Immature natural killer cell (primary cell): ENCODE measurements at regions not wholly inside any gene's neighbourhood (a gene's known extent, or its start where the extent isn't known, plus 50 kb on each side); places are given as distances from the start of the nearest gene placed in this dataset.

Source experiments
- DNase-seq, 3 donors: peaks; one replicate each; pipeline ENCODE4 v3.0.0; 2022; ENCODE audit warnings: mixed read lengths in 1 of 3
- H3K27ac Mint-ChIP-seq, 6 donors: one replicate each; pipeline ENCODE4 v1.8.0; 2020; ENCODE audit warnings: mixed read lengths in 6 of 6, mild to moderate bottlenecking in 5 of 6, inconsistent platforms in 4 of 6, moderate library complexity in 3 of 6
- H3K27me3 Mint-ChIP-seq, 3 donors: one replicate each; pipeline ENCODE4 v1.8.0; 2020 to 2021; ENCODE audit warnings: low read depth in 3 of 3, mild to moderate bottlenecking in 3 of 3, mixed read lengths in 3 of 3, moderate library complexity in 3 of 3, inconsistent platforms in 1 of 3
- H3K36me3 Mint-ChIP-seq, 3 donors: one replicate each; pipeline ENCODE4 v1.8.0; 2020; ENCODE audit warnings: mixed read lengths in 3 of 3, inconsistent platforms in 2 of 3, mild to moderate bottlenecking in 2 of 3
- H3K4me1 Mint-ChIP-seq, 2 donors: one replicate each; pipeline ENCODE4 v1.8.0; 2020; ENCODE audit warnings: inconsistent platforms in 2 of 2, mild to moderate bottlenecking in 2 of 2, mixed read lengths in 2 of 2, moderate library complexity in 1 of 2
- H3K4me3 Mint-ChIP-seq, 5 donors: one replicate each; pipeline ENCODE4 v1.8.0; 2020; ENCODE audit warnings: mild to moderate bottlenecking in 5 of 5, mixed read lengths in 5 of 5, inconsistent platforms in 3 of 5, moderate library complexity in 3 of 5
- H3K9me3 Mint-ChIP-seq, 6 donors: one replicate each; pipeline ENCODE4 v1.8.0; 2020; ENCODE audit warnings: mild to moderate bottlenecking in 6 of 6, mixed read lengths in 6 of 6, inconsistent platforms in 4 of 6, moderate library complexity in 3 of 6

- DNase-seq: no peak
- Mint-ChIP-seq H3K9me3 (peaks cover 0 to 2% (median 0%) of the 10 kb centered on the region in 6 donors), H3K4me3 (no peak overlapping the region), H3K27me3 (peaks cover 0 to 3% (median 0%) of the 10 kb centered on the region in 3 donors), H3K4me1 (peaks cover 4 to 17% of the 10 kb centered on the region in 2 donors), H3K27ac (no peak overlapping the region), H3K36me3 (no peaks in the 10 kb centered on the region)
Measured at GRCh38 chr3:176927280-176927679, 270.0 kb downstream of the TBL1XR1 start.

GRCh38 chr3:176926688-176927087, 270.6 kb downstream of the TBL1XR1 start:
- H3K27ac Mint-ChIP-seq: no peak overlapping the region
- peaks cover 0 to 3% (median 0%) of the 10 kb centered on the region in 3 donors for H3K27me3 Mint-ChIP-seq
- H3K4me3 Mint-ChIP-seq: no peak overlapping the region
- H3K36me3 Mint-ChIP-seq: no peaks in the 10 kb centered on the region
- DNase-seq: no peak
- H3K9me3 Mint-ChIP-seq: peaks cover 0 to 2% (median 0%) of the 10 kb centered on the region in 6 donors
- peaks cover 5 to 17% of the 10 kb centered on the region in 2 donors for H3K4me1 Mint-ChIP-seq

DNA sequence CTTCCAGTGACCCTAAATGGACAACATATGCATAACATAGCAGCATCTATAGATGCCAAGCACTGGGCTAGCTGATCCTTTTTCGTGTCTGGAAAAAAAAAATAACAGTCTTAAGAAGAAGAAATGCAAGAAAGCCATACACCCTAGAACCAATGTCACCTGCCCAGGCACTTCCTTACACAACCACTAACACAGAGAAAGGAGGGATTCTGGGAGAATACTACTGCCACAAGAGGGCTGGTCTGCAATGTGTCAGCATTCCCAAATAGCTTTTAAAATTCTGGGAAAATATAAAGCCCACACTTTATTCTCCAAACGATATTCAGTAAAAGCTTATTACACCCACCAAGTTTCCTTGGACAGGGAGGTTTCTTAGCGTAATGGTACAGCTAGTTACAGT, 271.2 kb downstream of the TBL1XR1 start:
- Mint-ChIP-seq H3K27me3 (peaks cover 0 to 3% (median 0%) of the 10 kb centered on the region in 3 donors), H3K4me1 (peaks cover 5 to 17% of the 10 kb centered on the region in 2 donors), H3K36me3 (no peaks in the 10 kb centered on the region), H3K27ac (no peak overlapping the region), H3K9me3 (peaks cover 0 to 2% (median 0%) of the 10 kb centered on the region in 6 donors), H3K4me3 (no peak overlapping the region)
- no peak for DNase-seq

DNA sequence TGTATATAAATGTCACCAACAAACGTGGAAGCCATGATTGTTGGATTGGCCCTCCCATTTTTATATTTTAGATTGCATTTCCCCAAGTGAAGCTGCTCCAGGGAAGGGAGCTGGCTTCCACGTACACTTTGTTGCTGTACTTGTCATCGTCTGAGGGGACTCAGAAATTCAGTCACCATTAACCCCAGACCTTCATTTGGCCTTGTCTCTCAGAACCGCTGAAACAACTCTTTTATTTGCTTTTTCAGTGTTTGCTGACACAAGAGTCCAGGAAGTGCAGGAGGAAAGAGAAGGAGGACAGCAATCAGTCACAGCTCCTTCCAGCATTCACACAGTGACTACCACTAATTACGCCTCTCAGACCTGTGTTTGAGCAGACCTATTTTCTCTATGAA, 276.5 kb downstream of the TBL1XR1 start:
- H3K4me1 Mint-ChIP-seq: peaks cover 0 to 2% of the 10 kb centered on the region in 2 donors
- DNase-seq: no peak
- no peak overlapping the region for H3K27ac Mint-ChIP-seq
- no peak overlapping the region for H3K4me3 Mint-ChIP-seq
- H3K36me3 Mint-ChIP-seq: no peaks in the 10 kb centered on the region
- H3K27me3 Mint-ChIP-seq: peaks cover 0 to 2% (median 0%) of the 10 kb centered on the region in 3 donors
- H3K9me3 Mint-ChIP-seq: no peaks in the 10 kb centered on the region

DNA sequence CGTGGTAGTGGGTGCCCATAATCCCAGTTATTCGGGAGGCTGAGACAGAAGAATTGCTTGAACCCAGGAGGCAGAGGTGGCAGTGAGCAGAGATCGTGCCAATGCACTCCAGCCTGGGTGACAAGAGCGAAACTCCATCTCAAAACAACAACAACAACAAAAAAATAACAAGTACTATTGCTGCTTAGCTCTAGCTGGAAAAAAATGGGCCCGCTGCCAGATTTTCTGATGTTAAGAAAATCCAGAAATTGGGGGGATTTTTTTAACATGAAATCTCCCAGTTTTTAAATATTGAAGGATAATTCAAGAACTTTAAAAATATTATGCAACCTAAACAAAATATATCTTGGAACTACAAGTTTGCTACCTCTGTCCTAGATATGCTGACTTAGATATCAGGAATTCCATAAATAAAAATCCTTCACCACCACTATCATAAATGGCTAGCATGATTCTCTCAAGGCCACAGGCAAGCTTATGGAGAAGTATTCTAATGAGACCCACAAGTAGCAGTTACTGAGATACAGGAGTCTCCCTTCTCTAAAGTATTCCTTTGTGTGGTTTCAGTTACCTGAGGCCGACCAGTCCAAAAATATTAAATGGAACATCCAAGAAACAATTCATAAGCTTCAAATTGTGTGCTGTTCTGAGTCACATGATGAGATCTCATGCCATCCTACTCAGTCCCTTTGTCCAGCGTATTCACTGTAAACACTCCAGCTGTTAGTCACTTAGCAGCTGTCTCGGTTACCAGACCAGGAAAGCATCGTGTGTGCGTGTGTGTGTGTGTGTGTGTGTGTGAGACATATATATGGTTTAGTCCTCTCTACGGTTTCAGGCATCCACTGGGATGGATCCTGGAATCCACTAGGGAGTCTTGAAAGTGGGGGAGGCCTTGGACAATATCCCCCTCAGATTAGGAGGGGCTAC, 277.2 kb downstream of the TBL1XR1 start:
- no peak for DNase-seq
- no peak overlapping the region for H3K4me3 Mint-ChIP-seq
- H3K27ac Mint-ChIP-seq: no peak overlapping the region
- H3K27me3 Mint-ChIP-seq: peaks cover 0 to 2% (median 0%) of the 10 kb centered on the region in 3 donors
- H3K9me3 Mint-ChIP-seq: no peaks in the 10 kb centered on the region
- peaks cover 0 to 2% of the 10 kb centered on the region in 2 donors for H3K4me1 Mint-ChIP-seq
- H3K36me3 Mint-ChIP-seq: no peaks in the 10 kb centered on the region

- Mint-ChIP-seq H3K4me3 (no peak overlapping the region), H3K4me1 (no peaks in the 10 kb centered on the region), H3K27ac (no peak overlapping the region), H3K36me3 (no peaks in the 10 kb centered on the region), H3K27me3 (peaks cover 0 to 2% (median 0%) of the 10 kb centered on the region in 3 donors), H3K9me3 (no peaks in the 10 kb centered on the region)
- DNase-seq: no peak
Measured at GRCh38 chr3:176916777-176917176, 280.5 kb downstream of the TBL1XR1 start.

DNA sequence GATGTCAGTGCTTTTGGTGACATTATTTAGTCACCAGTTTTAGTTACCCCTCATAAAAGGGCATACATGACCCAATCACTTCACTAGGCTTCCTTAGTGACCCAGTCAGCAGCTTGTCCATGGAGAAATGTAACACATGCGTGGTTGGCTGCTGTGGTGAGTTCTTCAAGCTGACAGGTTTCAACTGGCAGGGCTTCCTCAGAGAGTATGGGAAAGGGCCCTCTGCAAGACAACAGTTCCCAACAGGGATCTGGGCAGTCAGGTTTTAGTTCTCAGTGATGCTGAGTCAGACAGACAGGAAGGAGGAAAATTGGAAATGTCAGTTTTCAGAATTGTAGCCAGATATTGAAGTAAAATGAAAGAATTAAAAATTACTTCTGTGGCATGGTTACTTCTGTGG, 282.5 kb downstream of the TBL1XR1 start:
- Mint-ChIP-seq H3K27me3 (peaks cover 0 to 2% (median 0%) of the 10 kb centered on the region in 3 donors), H3K27ac (no peak overlapping the region), H3K4me1 (no peaks in the 10 kb centered on the region), H3K36me3 (no peaks in the 10 kb centered on the region), H3K9me3 (no peaks in the 10 kb centered on the region), H3K4me3 (no peak overlapping the region)
- no peak for DNase-seq

GRCh38 chr3:176911579-176911978, 285.7 kb downstream of the TBL1XR1 start:
- no peak overlapping the region for H3K27ac Mint-ChIP-seq
- no peak overlapping the region for H3K4me3 Mint-ChIP-seq
- H3K4me1 Mint-ChIP-seq: no peaks in the 10 kb centered on the region
- no peaks in the 10 kb centered on the region for H3K9me3 Mint-ChIP-seq
- no peak for DNase-seq
- H3K36me3 Mint-ChIP-seq: no peaks in the 10 kb centered on the region
- peaks cover 0 to 1% (median 0%) of the 10 kb centered on the region in 3 donors for H3K27me3 Mint-ChIP-seq

DNA sequence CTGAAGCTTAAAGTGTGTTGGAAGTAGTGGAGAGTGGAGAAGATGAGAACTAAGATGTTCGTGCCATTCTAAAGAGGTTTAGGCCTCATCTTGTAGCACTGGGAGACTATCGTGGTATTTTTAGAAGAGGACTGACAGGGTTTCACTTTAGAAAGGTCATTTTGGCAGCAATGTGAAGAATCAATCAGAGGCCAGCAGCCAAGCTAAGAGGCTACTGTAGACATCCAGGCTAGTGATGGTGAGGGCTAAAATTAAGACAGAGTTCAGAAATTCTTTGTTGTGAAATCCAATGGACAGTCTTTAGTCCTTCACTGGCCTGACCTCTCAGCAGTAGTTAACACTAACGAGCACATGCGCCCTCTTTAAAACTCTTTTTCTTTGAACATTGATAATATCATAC, 288.2 kb downstream of the TBL1XR1 start:
- Mint-ChIP-seq H3K4me1 (no peaks in the 10 kb centered on the region), H3K4me3 (no peak overlapping the region), H3K27me3 (peaks cover 0 to 1% (median 0%) of the 10 kb centered on the region in 3 donors), H3K36me3 (no peaks in the 10 kb centered on the region), H3K27ac (no peak overlapping the region), H3K9me3 (no peaks in the 10 kb centered on the region)
- DNase-seq: no peak

DNA sequence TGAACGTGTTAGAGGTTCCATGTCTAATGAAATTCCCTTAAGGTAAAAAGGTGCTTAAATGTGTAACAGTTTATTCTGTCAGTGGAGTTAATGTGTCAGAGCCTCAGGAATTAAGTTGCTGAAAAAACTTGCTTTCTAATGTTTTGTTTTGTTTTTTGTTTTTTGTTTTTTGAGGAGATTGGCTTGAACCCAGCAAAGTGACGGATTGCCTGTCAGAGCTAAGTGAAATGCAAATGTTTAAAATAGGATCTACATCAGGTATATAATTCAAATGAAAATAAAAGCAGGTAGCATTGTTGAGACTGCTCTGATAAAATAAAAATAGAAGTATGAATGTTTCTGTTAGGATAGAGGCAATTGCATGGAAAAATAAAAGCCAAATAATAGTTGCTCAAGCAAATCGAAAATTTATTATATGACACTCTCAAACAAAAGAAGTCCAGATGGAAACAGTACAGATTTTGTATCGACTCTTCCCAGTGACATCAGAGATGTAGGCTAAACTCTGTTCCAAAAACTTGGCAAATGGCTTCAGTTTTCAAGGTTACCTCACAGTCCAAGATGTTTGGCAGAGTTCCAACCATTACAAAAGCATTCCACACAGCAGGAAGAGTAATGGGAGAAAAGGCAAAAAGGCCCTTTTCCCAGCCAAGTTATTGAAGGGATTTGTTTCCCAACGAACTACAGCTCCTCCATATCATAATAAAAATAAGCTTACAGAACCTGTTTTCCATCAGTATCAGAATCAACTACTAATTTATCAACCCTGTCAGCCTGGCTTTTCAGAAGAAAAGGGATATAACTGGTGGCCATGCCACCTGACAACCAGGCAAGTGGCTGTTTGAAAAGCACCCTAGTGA, 291.0 kb downstream of the TBL1XR1 start:
- DNase-seq: no peak
- Mint-ChIP-seq H3K4me1 (no peaks in the 10 kb centered on the region), H3K27ac (no peak overlapping the region), H3K36me3 (no peaks in the 10 kb centered on the region), H3K9me3 (peaks cover 0 to 4% (median 0%) of the 10 kb centered on the region in 6 donors), H3K4me3 (no peak overlapping the region), H3K27me3 (peaks cover 0 to 1% (median 0%) of the 10 kb centered on the region in 3 donors)

DNA sequence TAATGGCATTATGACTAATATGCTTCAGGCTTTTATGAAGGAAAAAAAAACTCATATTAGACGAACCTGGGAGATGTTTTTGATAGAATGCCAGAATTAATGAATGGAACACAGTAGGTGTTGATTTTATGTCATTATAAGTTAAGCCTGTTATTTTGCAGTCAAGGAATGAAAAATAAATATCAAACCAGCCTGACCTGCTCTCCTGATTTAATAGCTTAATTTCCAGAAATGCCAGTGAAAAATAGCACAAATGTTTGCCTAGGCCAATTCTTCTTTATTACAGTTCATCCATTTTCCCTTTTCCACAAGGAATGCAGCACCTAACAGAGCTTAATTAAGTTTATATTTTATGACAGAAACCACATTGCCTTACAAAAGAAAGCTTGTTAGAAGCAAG, 292.0 kb downstream of the TBL1XR1 start:
- no peak for DNase-seq
- no peaks in the 10 kb centered on the region for H3K4me1 Mint-ChIP-seq
- H3K9me3 Mint-ChIP-seq: peaks cover 0 to 4% (median 0%) of the 10 kb centered on the region in 6 donors
- H3K27me3 Mint-ChIP-seq: peaks cover 0 to 1% (median 0%) of the 10 kb centered on the region in 3 donors
- no peak overlapping the region for H3K4me3 Mint-ChIP-seq
- no peak overlapping the region for H3K27ac Mint-ChIP-seq
- no peaks in the 10 kb centered on the region for H3K36me3 Mint-ChIP-seq

GRCh38 chr3:176904506-176904905, 292.8 kb downstream of the TBL1XR1 start:
- no peak overlapping the region for H3K27ac Mint-ChIP-seq
- DNase-seq: no peak
- no peaks in the 10 kb centered on the region for H3K4me1 Mint-ChIP-seq
- H3K4me3 Mint-ChIP-seq: no peak overlapping the region
- H3K27me3 Mint-ChIP-seq: peaks cover 0 to 3% (median 0%) of the 10 kb centered on the region in 3 donors
- H3K9me3 Mint-ChIP-seq: peaks cover 0 to 4% (median 0%) of the 10 kb centered on the region in 6 donors
- H3K36me3 Mint-ChIP-seq: no peaks in the 10 kb centered on the region

GRCh38 chr3:176896640-176897039, 300.6 kb downstream of the TBL1XR1 start:
- H3K4me3 Mint-ChIP-seq: no peak overlapping the region

GRCh38 chr3:176896165-176896564, 301.1 kb downstream of the TBL1XR1 start:
- Mint-ChIP-seq H3K9me3 (peaks cover 0 to 6% (median 0%) of the 10 kb centered on the region in 6 donors), H3K27me3 (peaks cover 0 to 3% (median 2%) of the 10 kb centered on the region in 3 donors), H3K27ac (no peak overlapping the region), H3K4me1 (no peaks in the 10 kb centered on the region), H3K4me3 (no peak overlapping the region), H3K36me3 (no peaks in the 10 kb centered on the region)
- no peak for DNase-seq

More at GRCh38 chr3:176896640-176897039, 300.6 kb downstream of the TBL1XR1 start:
- Mint-ChIP-seq H3K27ac (no peak overlapping the region), H3K9me3 (peaks cover 0 to 9% (median 0%) of the 10 kb centered on the region in 6 donors), H3K4me1 (no peaks in the 10 kb centered on the region), H3K36me3 (no peaks in the 10 kb centered on the region), H3K27me3 (peaks cover 0 to 3% (median 2%) of the 10 kb centered on the region in 3 donors)
- no peak for DNase-seq
